Loucy (cell line): ENCODE measurements at regions not wholly inside any gene's neighbourhood (a gene's known extent, or its start where the extent isn't known, plus 50 kb on each side); places are given as distances from the start of the nearest gene placed in this dataset.

Experiments
- EZH2phosphoT487 ChIP-seq: fragments of 200-600 bp; IDR thresholded peaks from 2 replicates; pipeline ENCODE4 v1.6.1; 2018; ENCODE audit warnings: antibody characterized with exemption, mild to moderate bottlenecking, moderate library complexity, borderline replicate concordance
- TF ChIP-seq, protein P1 (sequence below): fragments of 200-600 bp; sonication (generic); conservative IDR thresholded peaks from 2 replicates; pipeline ENCODE4 v1.5.1; 2014; ENCODE audit warnings: mild to moderate bottlenecking, antibody characterized with exemption, low read length

DNA sequence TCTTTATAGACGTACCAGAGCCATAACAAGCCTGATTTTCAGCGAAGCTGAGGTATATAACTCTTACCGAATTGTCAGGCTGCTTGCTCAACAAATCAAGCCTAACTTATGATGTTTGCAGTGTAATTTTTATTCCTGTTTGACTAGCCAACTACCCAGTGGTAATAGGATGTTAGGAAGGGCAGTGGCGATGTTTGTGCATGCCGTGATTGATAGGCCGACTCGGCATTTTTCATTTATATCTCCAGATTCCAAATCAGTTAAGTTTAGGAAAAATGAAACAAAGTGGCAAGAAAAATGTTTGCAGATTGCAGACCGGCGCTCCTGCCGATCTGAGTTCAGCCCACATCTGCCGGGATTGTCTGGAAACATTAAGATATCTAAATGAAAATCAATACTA, 401.6 kb upstream of the ZNF507 start:
- TF ChIP-seq, protein P1, sequence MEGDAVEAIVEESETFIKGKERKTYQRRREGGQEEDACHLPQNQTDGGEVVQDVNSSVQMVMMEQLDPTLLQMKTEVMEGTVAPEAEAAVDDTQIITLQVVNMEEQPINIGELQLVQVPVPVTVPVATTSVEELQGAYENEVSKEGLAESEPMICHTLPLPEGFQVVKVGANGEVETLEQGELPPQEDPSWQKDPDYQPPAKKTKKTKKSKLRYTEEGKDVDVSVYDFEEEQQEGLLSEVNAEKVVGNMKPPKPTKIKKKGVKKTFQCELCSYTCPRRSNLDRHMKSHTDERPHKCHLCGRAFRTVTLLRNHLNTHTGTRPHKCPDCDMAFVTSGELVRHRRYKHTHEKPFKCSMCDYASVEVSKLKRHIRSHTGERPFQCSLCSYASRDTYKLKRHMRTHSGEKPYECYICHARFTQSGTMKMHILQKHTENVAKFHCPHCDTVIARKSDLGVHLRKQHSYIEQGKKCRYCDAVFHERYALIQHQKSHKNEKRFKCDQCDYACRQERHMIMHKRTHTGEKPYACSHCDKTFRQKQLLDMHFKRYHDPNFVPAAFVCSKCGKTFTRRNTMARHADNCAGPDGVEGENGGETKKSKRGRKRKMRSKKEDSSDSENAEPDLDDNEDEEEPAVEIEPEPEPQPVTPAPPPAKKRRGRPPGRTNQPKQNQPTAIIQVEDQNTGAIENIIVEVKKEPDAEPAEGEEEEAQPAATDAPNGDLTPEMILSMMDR: no peak
- TF ChIP-seq EZH2phosphoT487: no peak
